ENCODE measurements at regions not wholly inside any gene's neighbourhood (a gene's known extent, or its start where the extent isn't known, plus 50 kb on each side); places are given as distances from the start of the nearest gene placed in this dataset.

DNA sequence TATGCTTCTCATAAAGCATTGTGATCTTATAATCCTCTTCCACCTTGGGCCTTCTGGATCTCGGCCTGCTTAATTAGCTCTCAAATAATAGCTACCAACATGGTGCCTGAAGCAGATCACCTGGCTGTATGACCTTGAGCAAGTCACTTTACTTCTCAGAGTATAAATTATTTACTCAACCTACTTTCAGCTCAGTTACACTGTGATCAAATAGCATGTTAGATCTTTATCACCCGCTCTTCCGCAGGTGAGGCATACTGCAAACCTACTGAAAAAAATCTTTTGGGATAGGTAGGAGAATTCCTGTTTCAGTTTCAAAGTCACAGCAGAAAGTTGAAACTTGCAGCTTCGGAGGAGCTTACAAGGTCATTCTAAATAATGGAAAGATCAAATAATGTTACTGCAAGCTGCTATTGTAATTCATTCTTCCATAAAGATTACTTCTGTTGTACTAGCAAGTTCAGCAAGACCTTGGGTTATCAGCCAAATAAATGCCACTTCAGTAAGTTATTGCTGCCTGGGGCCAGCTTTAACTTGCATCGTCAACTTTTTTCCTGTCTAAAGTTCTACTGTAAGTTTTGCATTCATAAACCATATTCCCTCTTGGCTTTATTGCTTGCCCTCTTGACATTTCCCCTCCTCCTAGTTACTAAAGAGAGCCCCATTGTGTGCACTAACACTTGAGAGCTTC, 268.4 kb upstream of the ATP11B start:
- Mint-ChIP-seq H3K36me3 (ENCODE audit: low read depth) (no peaks in the 10 kb centered on the region), H3K27me3 (ENCODE audit: low read depth) (no peaks in the 10 kb centered on the region), H3K27ac (no peak overlapping the region), H3K9me3 (no peaks in the 10 kb centered on the region), H3K4me1 (ENCODE audit: low read depth) (no peaks in the 10 kb centered on the region), H3K4me3 (no peak overlapping the region)
- DNase-seq (ENCODE audit: low spot score): no peak

DNA sequence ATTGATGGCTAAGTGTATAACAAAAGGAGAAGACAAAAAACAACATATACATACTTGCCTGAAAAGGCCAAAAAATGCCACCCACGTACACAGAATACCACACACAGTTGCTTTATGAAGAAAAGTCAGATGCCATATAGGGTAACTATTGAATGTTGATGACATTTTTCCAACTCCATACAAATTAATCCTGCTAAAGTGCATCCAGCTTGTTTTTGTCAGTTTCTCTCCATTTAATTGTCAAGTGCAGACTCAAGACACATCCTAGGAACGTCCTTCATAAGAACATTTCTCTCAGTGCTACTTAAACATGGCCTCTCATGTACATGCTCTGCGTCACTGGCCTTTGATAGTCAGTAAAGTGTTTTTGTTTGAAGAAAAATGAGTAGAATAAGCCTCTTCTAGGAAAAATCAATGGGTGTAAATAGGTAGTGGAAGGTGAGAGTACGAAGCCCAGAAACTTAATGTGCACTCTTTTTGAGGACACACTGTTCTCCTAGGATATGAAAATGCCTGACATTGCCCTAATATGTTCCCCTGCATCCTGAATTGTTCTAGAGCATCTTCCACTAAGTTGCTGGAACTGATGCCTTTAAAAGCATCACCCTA, 267.4 kb upstream of the ATP11B start:
- H3K36me3 Mint-ChIP-seq (ENCODE audit: low read depth): no peaks in the 10 kb centered on the region
- H3K27ac Mint-ChIP-seq: no peak overlapping the region
- H3K4me1 Mint-ChIP-seq (ENCODE audit: low read depth): no peaks in the 10 kb centered on the region

DNA sequence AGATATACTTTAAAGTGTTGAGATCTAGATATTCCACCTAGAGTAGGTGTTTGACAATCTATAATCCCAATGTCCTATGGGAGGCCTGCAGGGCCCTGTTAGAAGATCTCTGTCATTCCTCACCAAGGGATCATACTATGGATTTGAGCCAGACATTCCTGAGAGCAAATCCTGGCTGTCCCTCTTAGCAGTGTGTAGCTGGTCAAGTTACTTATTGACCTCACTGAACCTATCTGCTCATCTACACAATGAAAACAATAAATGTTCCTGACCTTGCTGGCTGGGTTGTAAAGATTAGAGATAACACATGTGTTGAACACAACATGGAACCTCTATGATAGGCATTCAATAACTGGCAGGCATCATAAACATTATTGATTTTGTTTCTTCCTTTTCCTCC, 265.6 kb upstream of the ATP11B start:
- Mint-ChIP-seq H3K36me3 (ENCODE audit: low read depth) (no peaks in the 10 kb centered on the region), H3K4me3 (no peak overlapping the region), H3K27ac (no peak overlapping the region), H3K27me3 (ENCODE audit: low read depth) (no peaks in the 10 kb centered on the region), H3K4me1 (ENCODE audit: low read depth) (no peaks in the 10 kb centered on the region), H3K9me3 (no peaks in the 10 kb centered on the region)
- no peak for DNase-seq (ENCODE audit: low spot score)

More for the DNA sequence above, 267.4 kb upstream of the ATP11B start:
- Mint-ChIP-seq H3K27me3 (ENCODE audit: low read depth) (no peaks in the 10 kb centered on the region), H3K4me3 (no peak overlapping the region), H3K9me3 (no peaks in the 10 kb centered on the region)
- DNase-seq (ENCODE audit: low spot score): no peak

DNA sequence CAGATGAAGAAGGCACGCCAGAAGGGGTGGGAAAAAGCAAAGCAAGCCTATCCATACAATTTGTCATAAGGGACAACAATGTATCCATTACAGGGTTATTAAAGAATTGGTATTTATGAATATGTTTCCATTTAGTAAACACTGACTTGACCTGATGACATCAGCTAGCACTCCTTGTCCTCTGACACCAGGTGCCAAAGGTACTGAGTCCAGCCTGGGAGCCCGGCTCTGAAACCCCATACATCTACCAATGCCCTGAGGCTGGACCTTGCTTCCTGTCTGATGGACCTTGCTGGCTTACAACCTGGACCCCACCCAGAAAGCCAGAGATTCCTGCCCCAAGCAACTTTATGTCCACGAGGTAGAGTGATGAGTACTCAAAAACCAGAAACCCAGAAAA, 263.0 kb upstream of the ATP11B start:
- Mint-ChIP-seq H3K4me1 (ENCODE audit: low read depth) (no peaks in the 10 kb centered on the region), H3K4me3 (no peak overlapping the region), H3K9me3 (no peaks in the 10 kb centered on the region), H3K36me3 (ENCODE audit: low read depth) (no peaks in the 10 kb centered on the region), H3K27me3 (ENCODE audit: low read depth) (no peaks in the 10 kb centered on the region), H3K27ac (no peak overlapping the region)
- DNase-seq (ENCODE audit: low spot score): no peak

DNA sequence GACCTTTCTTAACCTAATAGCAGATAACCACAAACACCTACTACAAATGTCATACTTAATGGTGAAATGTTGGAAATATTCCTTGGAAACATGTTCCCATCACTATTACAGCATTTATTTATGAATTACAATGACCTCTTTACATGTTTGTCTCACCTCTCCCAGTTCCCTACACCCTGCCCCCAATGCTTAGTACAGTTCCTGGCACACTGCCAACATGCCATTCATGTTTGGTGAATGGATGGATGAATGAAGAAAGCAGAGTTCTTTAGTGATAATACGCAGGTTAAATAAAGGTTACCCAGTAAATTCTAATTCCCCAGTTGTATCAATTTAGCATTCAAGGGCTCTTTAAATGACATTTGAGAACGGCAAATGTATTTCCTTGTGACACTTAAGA, 259.9 kb upstream of the ATP11B start:
- no peak for DNase-seq (ENCODE audit: low spot score)
- Mint-ChIP-seq H3K27me3 (ENCODE audit: low read depth) (no peaks in the 10 kb centered on the region), H3K27ac (no peak overlapping the region), H3K9me3 (no peaks in the 10 kb centered on the region), H3K4me3 (no peak overlapping the region), H3K36me3 (ENCODE audit: low read depth) (no peaks in the 10 kb centered on the region), H3K4me1 (ENCODE audit: low read depth) (no peaks in the 10 kb centered on the region)

DNA sequence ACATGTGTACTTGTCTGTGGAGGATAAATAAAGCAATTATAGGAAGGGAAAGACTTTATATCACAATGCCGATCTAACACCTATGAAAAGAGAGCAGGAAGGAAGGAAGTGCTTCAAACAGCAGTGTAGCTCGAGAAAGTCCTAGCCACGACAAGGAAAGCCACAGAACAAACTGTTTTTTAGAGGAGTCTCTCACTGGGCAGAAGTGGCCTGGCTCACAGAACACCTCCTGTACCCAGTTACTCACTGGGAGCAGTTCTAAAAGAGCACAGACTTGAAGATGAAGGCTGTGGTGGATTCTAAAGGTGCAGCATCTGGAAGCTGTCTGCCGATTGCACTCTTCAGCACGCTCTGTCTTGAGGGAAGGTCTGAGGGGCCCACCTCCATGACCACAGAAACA, 248.8 kb upstream of the ATP11B start:
- no peak overlapping the region for H3K27ac Mint-ChIP-seq
- no peaks in the 10 kb centered on the region for H3K27me3 Mint-ChIP-seq (ENCODE audit: low read depth)
- H3K36me3 Mint-ChIP-seq (ENCODE audit: low read depth): no peaks in the 10 kb centered on the region
- no peak overlapping the region for H3K4me3 Mint-ChIP-seq
- H3K4me1 Mint-ChIP-seq (ENCODE audit: low read depth): peaks cover 6% of the 10 kb centered on the region
- H3K9me3 Mint-ChIP-seq: no peaks in the 10 kb centered on the region
- DNase-seq (ENCODE audit: low spot score): no peak

DNA sequence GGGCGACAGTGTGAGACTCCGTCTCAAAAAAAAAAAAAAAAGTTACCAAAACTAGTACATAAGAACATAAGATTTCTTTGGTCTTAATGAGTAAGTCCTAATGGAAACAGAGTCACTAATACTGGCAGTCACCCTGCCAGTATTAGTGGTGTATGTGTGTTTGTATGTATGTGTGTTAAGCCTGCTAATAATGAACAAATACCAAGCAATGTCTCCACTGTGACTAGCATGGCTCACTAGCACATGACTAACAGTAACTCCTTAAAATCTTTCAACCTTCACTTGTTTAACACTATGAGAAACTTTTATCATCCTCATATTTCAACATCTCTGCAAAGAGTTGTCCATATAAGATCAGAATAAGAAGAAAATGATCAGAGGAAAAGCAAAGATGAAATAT, 231.0 kb upstream of the ATP11B start:
- Mint-ChIP-seq H3K36me3 (ENCODE audit: low read depth) (no peaks in the 10 kb centered on the region), H3K4me1 (ENCODE audit: low read depth) (no peaks in the 10 kb centered on the region), H3K27ac (no peak overlapping the region), H3K27me3 (ENCODE audit: low read depth) (no peaks in the 10 kb centered on the region), H3K4me3 (no peak overlapping the region), H3K9me3 (no peaks in the 10 kb centered on the region)
- no peak for DNase-seq (ENCODE audit: low spot score)

DNA sequence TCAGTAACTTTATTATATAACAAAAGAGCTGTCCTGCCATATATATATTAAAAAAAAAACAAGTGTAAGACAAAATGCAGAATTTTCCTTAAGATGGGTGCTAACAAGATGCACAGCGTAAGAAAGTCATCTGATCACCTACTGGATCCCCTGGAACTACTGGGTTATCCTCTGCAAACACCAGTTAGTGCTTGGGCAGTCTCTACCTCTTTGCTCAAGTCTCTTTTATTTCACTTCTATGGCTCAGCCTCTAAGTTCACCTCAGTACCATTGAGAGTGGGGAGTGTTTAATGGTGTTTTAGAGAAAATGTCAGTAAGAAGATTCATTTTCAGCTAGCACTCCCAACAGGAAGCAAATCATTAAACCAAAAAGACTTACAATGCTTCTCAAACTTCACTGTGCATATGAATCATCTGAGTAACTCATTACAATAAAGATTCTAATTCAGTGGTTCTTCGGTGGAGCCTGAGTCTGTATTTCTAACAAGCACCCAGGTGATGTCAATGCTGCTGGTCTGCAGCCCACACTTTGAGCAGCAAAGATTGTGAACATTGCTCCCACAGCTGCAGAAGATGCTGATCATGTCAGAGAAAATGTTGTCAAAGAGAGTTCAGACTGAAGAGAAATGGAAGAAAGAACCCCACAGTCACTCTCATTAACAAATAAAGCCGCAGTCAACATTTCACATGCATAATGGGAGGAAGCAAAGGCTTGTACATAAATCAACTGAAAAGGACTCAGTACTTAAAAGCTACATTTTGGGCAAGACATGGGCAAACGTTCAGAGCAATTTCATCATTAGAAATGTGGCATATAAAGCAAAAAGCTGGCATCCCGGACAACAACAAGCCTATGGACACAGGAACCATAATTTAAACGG, 227.1 kb upstream of the ATP11B start:
- no peaks in the 10 kb centered on the region for H3K9me3 Mint-ChIP-seq
- H3K36me3 Mint-ChIP-seq (ENCODE audit: low read depth): no peaks in the 10 kb centered on the region
- no peak overlapping the region for H3K4me3 Mint-ChIP-seq
- H3K27me3 Mint-ChIP-seq (ENCODE audit: low read depth): no peaks in the 10 kb centered on the region
- DNase-seq (ENCODE audit: low spot score): no peak
- H3K4me1 Mint-ChIP-seq (ENCODE audit: low read depth): no peaks in the 10 kb centered on the region
- no peak overlapping the region for H3K27ac Mint-ChIP-seq

DNA sequence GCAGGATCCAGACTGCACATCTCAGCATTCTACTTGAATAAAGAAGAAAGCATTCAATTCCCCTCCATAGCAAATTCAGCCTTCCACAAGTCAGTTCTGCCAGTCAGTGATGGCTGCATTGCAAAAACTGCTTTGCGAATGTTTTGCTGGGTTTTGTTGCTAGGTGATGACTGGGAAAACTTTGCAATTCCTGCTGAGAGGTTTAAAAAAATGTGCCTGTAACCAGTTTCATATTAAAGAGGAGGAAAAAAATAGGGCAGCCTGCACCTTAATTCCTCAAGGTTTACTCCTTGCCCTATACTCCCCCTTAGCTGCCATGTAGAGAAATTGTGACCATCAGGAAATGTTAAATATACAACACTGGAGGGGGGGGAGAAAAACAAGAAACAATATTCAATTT, 225.6 kb upstream of the ATP11B start:
- H3K4me3 Mint-ChIP-seq: no peak overlapping the region
- H3K4me1 Mint-ChIP-seq (ENCODE audit: low read depth): no peaks in the 10 kb centered on the region
- H3K9me3 Mint-ChIP-seq: no peaks in the 10 kb centered on the region
- no peaks in the 10 kb centered on the region for H3K27me3 Mint-ChIP-seq (ENCODE audit: low read depth)
- H3K36me3 Mint-ChIP-seq (ENCODE audit: low read depth): no peaks in the 10 kb centered on the region
- no peak for DNase-seq (ENCODE audit: low spot score)
- no peak overlapping the region for H3K27ac Mint-ChIP-seq

DNA sequence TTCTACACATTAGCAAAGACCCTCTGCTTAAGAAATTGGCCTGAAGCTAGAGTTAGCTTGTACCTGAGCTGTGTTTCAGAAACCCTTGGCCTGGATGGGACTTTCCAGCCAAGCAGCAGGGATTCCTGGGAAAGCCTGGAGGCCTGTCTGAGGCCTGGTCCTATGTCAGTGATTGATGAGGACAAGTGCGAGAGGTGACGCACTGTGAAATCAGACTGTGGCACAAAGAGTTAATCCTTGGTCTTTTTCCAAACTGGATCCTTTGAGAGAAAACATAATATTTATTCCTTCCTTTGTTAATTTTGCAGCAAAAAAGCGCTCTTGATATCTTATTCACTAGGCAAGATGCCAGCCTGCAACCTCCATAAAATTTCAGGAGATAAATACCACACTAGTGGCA, 225.0 kb upstream of the ATP11B start:
- H3K36me3 Mint-ChIP-seq (ENCODE audit: low read depth): no peaks in the 10 kb centered on the region
- H3K4me3 Mint-ChIP-seq: no peak overlapping the region
- H3K4me1 Mint-ChIP-seq (ENCODE audit: low read depth): no peaks in the 10 kb centered on the region
- no peak for DNase-seq (ENCODE audit: low spot score)
- H3K27me3 Mint-ChIP-seq (ENCODE audit: low read depth): no peaks in the 10 kb centered on the region
- no peaks in the 10 kb centered on the region for H3K9me3 Mint-ChIP-seq
- H3K27ac Mint-ChIP-seq: no peak overlapping the region

DNA sequence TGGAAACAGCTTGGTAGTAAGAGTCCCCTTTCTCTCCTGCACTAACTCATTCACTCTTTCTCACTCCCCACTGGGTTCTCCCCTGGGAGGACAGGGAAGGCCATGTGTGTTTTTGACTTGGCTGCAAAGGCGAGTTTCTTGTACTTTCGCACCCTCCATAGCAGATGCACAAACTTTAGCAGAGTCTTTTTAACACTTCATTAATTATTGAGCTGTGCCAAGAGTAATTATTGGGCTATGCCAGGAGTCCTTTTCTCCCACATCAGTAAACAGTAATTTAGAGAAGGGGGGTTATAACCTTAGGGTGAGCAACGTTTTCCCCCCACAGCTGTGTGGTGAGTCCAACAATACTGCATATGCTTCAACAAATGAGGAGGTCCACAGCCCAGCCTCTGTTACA, 224.4 kb upstream of the ATP11B start:
- no peak for DNase-seq (ENCODE audit: low spot score)
- H3K27me3 Mint-ChIP-seq (ENCODE audit: low read depth): no peaks in the 10 kb centered on the region
- no peaks in the 10 kb centered on the region for H3K36me3 Mint-ChIP-seq (ENCODE audit: low read depth)
- no peaks in the 10 kb centered on the region for H3K4me1 Mint-ChIP-seq (ENCODE audit: low read depth)
- H3K27ac Mint-ChIP-seq: no peak overlapping the region
- H3K9me3 Mint-ChIP-seq: no peaks in the 10 kb centered on the region
- H3K4me3 Mint-ChIP-seq: no peak overlapping the region

DNA sequence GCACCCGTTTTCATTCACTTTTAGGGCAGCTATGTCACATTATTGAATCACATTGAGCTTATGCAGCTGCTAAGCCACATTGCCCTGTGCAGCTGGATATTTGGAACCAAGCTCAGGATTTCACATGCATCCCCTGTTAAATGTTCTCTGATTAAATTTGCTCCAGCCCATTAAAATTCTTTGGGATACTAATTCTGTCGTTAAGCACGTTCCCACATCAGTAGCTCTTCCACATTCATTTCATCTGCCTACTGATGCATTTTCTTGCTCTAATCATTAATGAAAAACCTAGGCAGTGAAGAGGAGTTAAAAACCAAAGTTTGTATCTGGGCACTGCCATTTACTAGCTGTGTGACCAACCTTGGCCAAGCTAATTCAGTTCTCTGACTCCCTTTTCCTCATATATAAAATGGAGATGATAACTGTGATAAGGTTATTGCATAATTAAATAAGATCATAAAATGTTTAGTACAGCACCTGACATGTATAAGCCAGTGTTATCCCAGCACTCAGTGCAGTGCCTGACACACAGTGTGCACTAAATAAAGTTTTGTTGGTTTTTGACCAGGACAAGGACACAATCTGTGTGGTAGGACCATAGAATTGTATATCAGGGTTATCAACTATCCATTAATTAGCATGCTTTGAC, 222.2 kb upstream of the ATP11B start:
- H3K4me1 Mint-ChIP-seq (ENCODE audit: low read depth): no peaks in the 10 kb centered on the region
- H3K4me3 Mint-ChIP-seq: no peak overlapping the region
- no peak overlapping the region for H3K27ac Mint-ChIP-seq
- no peaks in the 10 kb centered on the region for H3K36me3 Mint-ChIP-seq (ENCODE audit: low read depth)
- DNase-seq (ENCODE audit: low spot score): no peak
- no peaks in the 10 kb centered on the region for H3K27me3 Mint-ChIP-seq (ENCODE audit: low read depth)
- H3K9me3 Mint-ChIP-seq: no peaks in the 10 kb centered on the region

DNA sequence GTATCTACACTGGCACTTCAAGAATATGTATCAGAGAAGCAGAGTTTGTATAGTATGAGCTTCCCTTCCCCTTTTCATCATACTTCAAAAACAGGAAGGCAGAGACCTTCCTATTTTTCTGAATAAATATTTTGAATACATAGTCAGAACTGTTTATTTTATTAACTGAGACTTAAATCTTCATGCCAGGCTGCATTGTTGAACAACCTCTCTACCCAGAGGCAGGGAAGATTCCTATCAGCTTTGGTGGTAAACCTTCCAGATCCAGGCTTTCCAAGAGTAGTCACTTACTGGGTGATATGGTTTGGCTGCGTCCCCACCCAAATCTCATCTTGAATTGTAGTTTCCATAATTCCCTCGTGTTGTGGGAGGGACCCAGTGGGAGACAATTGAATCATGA, 217.4 kb upstream of the ATP11B start:
- Mint-ChIP-seq H3K27me3 (ENCODE audit: low read depth) (no peaks in the 10 kb centered on the region), H3K4me1 (ENCODE audit: low read depth) (no peaks in the 10 kb centered on the region), H3K27ac (no peak overlapping the region), H3K4me3 (no peak overlapping the region), H3K9me3 (no peaks in the 10 kb centered on the region), H3K36me3 (ENCODE audit: low read depth) (no peaks in the 10 kb centered on the region)
- DNase-seq (ENCODE audit: low spot score): no peak

DNA sequence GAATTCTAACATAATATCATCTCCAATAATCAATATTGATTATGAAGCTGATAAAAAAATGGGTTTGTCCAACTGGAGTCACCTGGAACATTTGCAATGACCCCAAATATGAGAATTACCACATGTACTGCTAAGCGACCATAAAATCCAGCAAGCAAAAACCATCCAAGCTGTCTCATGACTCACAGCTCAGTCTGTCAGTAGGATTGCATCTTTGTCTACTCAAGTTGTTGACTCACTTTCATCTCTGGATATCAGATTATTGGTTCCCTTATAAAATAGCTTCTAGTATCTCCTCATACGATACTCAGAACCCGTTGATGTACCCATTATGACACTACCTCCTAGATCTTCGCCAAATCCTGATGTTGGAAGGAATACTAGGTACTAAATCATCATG, 209.8 kb upstream of the ATP11B start:
- Mint-ChIP-seq H3K4me3 (no peak overlapping the region), H3K27me3 (ENCODE audit: low read depth) (no peaks in the 10 kb centered on the region), H3K27ac (no peak overlapping the region), H3K36me3 (ENCODE audit: low read depth) (no peaks in the 10 kb centered on the region), H3K4me1 (ENCODE audit: low read depth) (no peaks in the 10 kb centered on the region), H3K9me3 (no peaks in the 10 kb centered on the region)
- DNase-seq (ENCODE audit: low spot score): no peak
